Endodermal cell (in vitro differentiated cells): ENCODE measurements at regions not wholly inside any gene's neighbourhood (a gene's known extent, or its start where the extent isn't known, plus 50 kb on each side); places are given as distances from the start of the nearest gene placed in this dataset.
A peak's percentile ranks its signal among the peaks of the same experiment; 100 is the strongest.
"Not testable (repeated sequence)": the region's sequence is repeated elsewhere in the genome, so short reads cannot be mapped to it uniquely, and the experiment has no call there.

Experiments
- DNase-seq: peaks from one replicate; pipeline ENCODE4 v3.0.0-alpha.2; 2017
- H3K27ac ChIP-seq: 2 replicates; pipeline ENCODE4 v1.5.1; 2013; ENCODE audit warnings: mild to moderate bottlenecking, low read depth, low read length, moderate library complexity
- H3K27me3 ChIP-seq: 2 replicates; pipeline ENCODE4 v1.6.1; 2013; ENCODE audit warnings: mild to moderate bottlenecking, low read length, moderate library complexity; ENCODE audit not compliant: insufficient read depth, control insufficient read depth, poor library complexity, severe bottlenecking
- H3K36me3 ChIP-seq: 2 replicates; pipeline ENCODE4 v1.7.0; 2013; ENCODE audit warnings: mild to moderate bottlenecking, low read length, moderate library complexity; ENCODE audit not compliant: control insufficient read depth, insufficient read depth
- H3K4me1 ChIP-seq: one replicate; pipeline ENCODE4 v1.7.0; 2013; ENCODE audit warnings: low read length; ENCODE audit not compliant: control insufficient read depth, insufficient read depth
- H3K4me3 ChIP-seq: 2 replicates; pipeline ENCODE4 v1.5.1; 2013; ENCODE audit warnings: mild to moderate bottlenecking, low read length, moderate library complexity
- H3K9ac ChIP-seq: 2 replicates; pipeline ENCODE4 v1.6.1; 2013; ENCODE audit warnings: mild to moderate bottlenecking, low read length, moderate library complexity; ENCODE audit not compliant: poor library complexity, severe bottlenecking; ENCODE audit errors: extremely low read depth
- H3K9me3 ChIP-seq: 2 replicates; pipeline ENCODE4 v1.6.1; 2013; ENCODE audit warnings: mild to moderate bottlenecking, low read length, moderate library complexity; ENCODE audit not compliant: control insufficient read depth
- H3K27ac Mint-ChIP-seq: 2 replicates; pipeline ENCODE4 v1.8.0; 2020; ENCODE audit warnings: mixed read lengths
- H3K27me3 Mint-ChIP-seq: 2 replicates; pipeline ENCODE4 v1.8.0; 2021; ENCODE audit warnings: mild to moderate bottlenecking, mixed read lengths; ENCODE audit not compliant: insufficient read depth
- H3K36me3 Mint-ChIP-seq: 2 replicates; pipeline ENCODE4 v1.8.0; 2020; ENCODE audit warnings: low read depth, mixed read lengths
- H3K4me1 Mint-ChIP-seq: 2 replicates; pipeline ENCODE4 v1.8.0; 2020; ENCODE audit warnings: mixed read lengths
- H3K4me3 Mint-ChIP-seq: 2 replicates; pipeline ENCODE4 v1.8.0; 2020; ENCODE audit warnings: mild to moderate bottlenecking, moderate library complexity, mixed read lengths
- H3K9me3 Mint-ChIP-seq: 2 replicates; pipeline ENCODE4 v1.8.0; 2020; ENCODE audit warnings: mild to moderate bottlenecking, mixed read lengths
- WGBS, 2 experiments: methylation state at CpG; one replicate each; pipeline versions ENCODE4 v1.1.5 to v1.1.7; 2013; ENCODE audit warnings: missing lambda C conversion rate in 2 of 2, mixed read lengths in 1 of 2; ENCODE audit not compliant: insufficient coverage in 1 of 2, insufficient read length in 1 of 2; 5-methylcytosine and 5-hydroxymethylcytosine counted together
- TF ChIP-seq, protein P1 (sequence below): fragments of 200-600 bp; sonication (generic); conservative IDR thresholded peaks from 2 replicates; pipeline ENCODE4 v1.5.0; 2021; ENCODE audit warnings: antibody characterized with exemption, mild to moderate bottlenecking

GRCh38 chr12:19623751-19624399 lies 184.6 kb downstream of the AEBP2 start:
- peaks cover 2% of the 10 kb centered on the region for H3K36me3 Mint-ChIP-seq
- H3K27me3 Mint-ChIP-seq = no peaks in the 10 kb centered on the region
- 93 to 96% methylated on average over 6 to 9 of the region's 9 CpGs for WGBS, 2 experiments
- no peak overlapping the region for H3K9ac ChIP-seq
- no peaks in the 10 kb centered on the region for H3K27me3 ChIP-seq
- H3K4me1 ChIP-seq = no peaks in the 10 kb centered on the region
- no peak overlapping the region for H3K27ac ChIP-seq
- no peaks in the 10 kb centered on the region for H3K9me3 ChIP-seq
- no peak overlapping the region for H3K27ac Mint-ChIP-seq
- no peaks in the 10 kb centered on the region for H3K36me3 ChIP-seq
- peaks cover 7% of the 10 kb centered on the region for H3K9me3 Mint-ChIP-seq
- H3K4me3 ChIP-seq = no peak overlapping the region
- H3K4me3 Mint-ChIP-seq = no peak overlapping the region
- no peak for DNase-seq
- H3K4me1 Mint-ChIP-seq = no peaks in the 10 kb centered on the region
- TF ChIP-seq, protein P1, sequence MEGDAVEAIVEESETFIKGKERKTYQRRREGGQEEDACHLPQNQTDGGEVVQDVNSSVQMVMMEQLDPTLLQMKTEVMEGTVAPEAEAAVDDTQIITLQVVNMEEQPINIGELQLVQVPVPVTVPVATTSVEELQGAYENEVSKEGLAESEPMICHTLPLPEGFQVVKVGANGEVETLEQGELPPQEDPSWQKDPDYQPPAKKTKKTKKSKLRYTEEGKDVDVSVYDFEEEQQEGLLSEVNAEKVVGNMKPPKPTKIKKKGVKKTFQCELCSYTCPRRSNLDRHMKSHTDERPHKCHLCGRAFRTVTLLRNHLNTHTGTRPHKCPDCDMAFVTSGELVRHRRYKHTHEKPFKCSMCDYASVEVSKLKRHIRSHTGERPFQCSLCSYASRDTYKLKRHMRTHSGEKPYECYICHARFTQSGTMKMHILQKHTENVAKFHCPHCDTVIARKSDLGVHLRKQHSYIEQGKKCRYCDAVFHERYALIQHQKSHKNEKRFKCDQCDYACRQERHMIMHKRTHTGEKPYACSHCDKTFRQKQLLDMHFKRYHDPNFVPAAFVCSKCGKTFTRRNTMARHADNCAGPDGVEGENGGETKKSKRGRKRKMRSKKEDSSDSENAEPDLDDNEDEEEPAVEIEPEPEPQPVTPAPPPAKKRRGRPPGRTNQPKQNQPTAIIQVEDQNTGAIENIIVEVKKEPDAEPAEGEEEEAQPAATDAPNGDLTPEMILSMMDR = no peak

GRCh38 chr12:19624491-19624890 lies 185.2 kb downstream of the AEBP2 start:
- no peaks in the 10 kb centered on the region for H3K27me3 Mint-ChIP-seq
- no peaks in the 10 kb centered on the region for H3K4me1 Mint-ChIP-seq

DNA sequence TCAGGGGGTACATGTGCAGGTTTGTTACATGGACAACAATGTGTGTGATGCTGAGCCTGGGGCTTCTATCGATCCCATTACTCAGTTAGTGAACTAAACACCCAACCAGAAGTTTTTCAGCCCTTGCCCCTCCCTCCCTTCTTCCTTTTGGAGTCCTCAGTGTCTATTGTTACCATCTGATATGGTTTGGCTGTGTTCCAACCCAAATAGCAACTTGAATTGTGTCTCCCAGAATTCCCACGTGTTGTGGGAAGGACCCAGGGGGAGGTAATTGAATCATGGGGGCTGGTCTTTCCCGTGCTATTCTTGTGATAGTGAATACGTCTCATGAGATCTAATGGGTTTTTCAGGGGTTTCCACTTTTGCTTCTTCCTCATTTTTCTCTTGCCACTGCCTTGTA lies 186.3 kb downstream of the AEBP2 start:
- not testable (repeated sequence) for H3K4me1 ChIP-seq, H3K27ac Mint-ChIP-seq, H3K27ac ChIP-seq, H3K27me3 Mint-ChIP-seq, H3K36me3 ChIP-seq, H3K9ac ChIP-seq, H3K27me3 ChIP-seq, H3K9me3 ChIP-seq, H3K4me3 ChIP-seq, H3K4me3 Mint-ChIP-seq, H3K4me1 Mint-ChIP-seq, H3K9me3 Mint-ChIP-seq, H3K36me3 Mint-ChIP-seq, DNase-seq
- 83 to 84% methylated on average over 2 to 4 of the region's 4 CpGs for WGBS, 2 experiments

More at GRCh38 chr12:19624491-19624890, 185.2 kb downstream of the AEBP2 start:
- H3K9me3 Mint-ChIP-seq = peaks cover 7% of the 10 kb centered on the region
- no peak for DNase-seq
- H3K4me3 ChIP-seq = no peak overlapping the region
- H3K4me3 Mint-ChIP-seq = no peak overlapping the region
- H3K36me3 Mint-ChIP-seq = peaks cover 2% of the 10 kb centered on the region
- H3K4me1 ChIP-seq = no peaks in the 10 kb centered on the region
- 71 to 89% methylated on average over 4 to 6 of the region's 6 CpGs for WGBS, 2 experiments
- H3K36me3 ChIP-seq = no peaks in the 10 kb centered on the region
- H3K27me3 ChIP-seq = no peaks in the 10 kb centered on the region
- H3K9me3 ChIP-seq = no peaks in the 10 kb centered on the region
- TF ChIP-seq, protein P1 = no peak
- peak overlapping the region; percentile 38 for H3K27ac ChIP-seq
- H3K9ac ChIP-seq = no peak overlapping the region
- no peak overlapping the region for H3K27ac Mint-ChIP-seq

DNA sequence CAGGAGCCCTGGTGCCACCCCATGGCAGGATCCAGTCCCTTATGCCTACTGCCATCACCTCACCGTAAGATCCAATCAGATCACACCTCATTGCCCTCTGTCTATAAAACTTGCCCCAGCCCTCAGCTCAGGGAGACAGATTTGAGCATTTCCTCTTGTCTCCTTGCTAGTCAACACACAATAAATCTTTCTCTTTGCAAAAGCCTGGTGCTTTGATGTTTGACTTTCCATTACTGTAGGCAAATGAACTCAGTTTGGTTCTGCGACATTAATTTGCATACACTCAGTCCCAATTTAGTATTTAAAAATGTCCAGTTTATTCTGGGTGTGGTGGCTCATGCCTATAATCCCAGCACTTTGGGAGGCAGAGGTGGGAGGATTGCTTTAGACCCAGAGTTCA lies 188.4 kb downstream of the AEBP2 start:
- Mint-ChIP-seq H3K4me1 (no peaks in the 10 kb centered on the region), H3K27ac (no peak overlapping the region), H3K36me3 (peaks cover 2% of the 10 kb centered on the region), H3K4me3 (no peak overlapping the region), H3K27me3 (no peaks in the 10 kb centered on the region), H3K9me3 (peaks cover 7% of the 10 kb centered on the region)
- Histone ChIP-seq H3K9me3 (no peaks in the 10 kb centered on the region), H3K4me1 (no peaks in the 10 kb centered on the region), H3K36me3 (no peaks in the 10 kb centered on the region), H3K9ac (no peak overlapping the region), H3K27ac (no peak overlapping the region), H3K4me3 (no peak overlapping the region), H3K27me3 (no peaks in the 10 kb centered on the region)
- WGBS, 2 experiments = 88 to 100% methylated on average over 1 to 2 of the region's 2 CpGs
- TF ChIP-seq, protein P1 = no peak
- DNase-seq = no peak
